Tibial artery (tissue), 4 donors: ENCODE measurements at regions not wholly inside any gene's neighbourhood (a gene's known extent, or its start where the extent isn't known, plus 50 kb on each side); places are given as distances from the start of the nearest gene placed in this dataset.

Experiments used
- DNase-seq, 2 donors: peaks; one replicate each; pipeline ENCODE4 v3.0.0-alpha.2; 2019
- H3K27ac ChIP-seq, 2 donors: fragments of 200-600 bp; sonication (generic) in 1 of 2; 1 replicate in 1 of 2; 2 replicates in 1 of 2; pipeline ENCODE4 v1.5.1; 2018 to 2019; ENCODE audit warnings: mild to moderate bottlenecking in 1 of 2
- H3K27me3 ChIP-seq, 2 donors: fragments of 200-600 bp; sonication (generic) in 1 of 2; one replicate each; pipeline versions ENCODE4 v1.5.1 to v1.6.0; 2016 to 2019
- H3K36me3 ChIP-seq, 3 donors: fragments of 200-600 bp; sonication (generic) in 2 of 3; one replicate each; pipeline ENCODE4 v1.5.1; 2016 to 2019; ENCODE audit warnings: mild to moderate bottlenecking in 2 of 3
- H3K4me1 ChIP-seq, 4 donors: fragments of 200-600 bp; sonication (generic) in 2 of 4; 1 replicate in 3 of 4; 2 replicates in 1 of 4; pipeline ENCODE4 v1.5.1; 2016 to 2019
- H3K4me3 ChIP-seq, 2 donors: fragments of 200-600 bp; sonication (generic) in 1 of 2; 1 replicate in 1 of 2; 2 replicates in 1 of 2; pipeline ENCODE4 v1.5.1; 2018 to 2019; ENCODE audit warnings: mild to moderate bottlenecking in 2 of 2
- H3K9me3 ChIP-seq, 3 donors: fragments of 200-600 bp; sonication (generic) in 1 of 3; one replicate each; pipeline ENCODE4 v1.5.1; 2016 to 2019
- intact Hi-C: fragments of 100-400 bp; cut with DNase I; formaldehyde crosslinking; loops from one replicate; pipeline ENCODE4 v1.15.0; 2023; ENCODE audit warnings: low total_unique reads
- TF ChIP-seq, protein P1 (sequence below), 2 experiments: fragments of 200-600 bp in 1 of 2; fragments of 450-650 bp in 1 of 2; IDR thresholded peaks; one replicate each; pipeline ENCODE4 v1.5.1; 2017 to 2019; ENCODE audit warnings: antibody characterized with exemption in 2 of 2, mild to moderate bottlenecking in 1 of 2, moderate library complexity in 1 of 2

DNA sequence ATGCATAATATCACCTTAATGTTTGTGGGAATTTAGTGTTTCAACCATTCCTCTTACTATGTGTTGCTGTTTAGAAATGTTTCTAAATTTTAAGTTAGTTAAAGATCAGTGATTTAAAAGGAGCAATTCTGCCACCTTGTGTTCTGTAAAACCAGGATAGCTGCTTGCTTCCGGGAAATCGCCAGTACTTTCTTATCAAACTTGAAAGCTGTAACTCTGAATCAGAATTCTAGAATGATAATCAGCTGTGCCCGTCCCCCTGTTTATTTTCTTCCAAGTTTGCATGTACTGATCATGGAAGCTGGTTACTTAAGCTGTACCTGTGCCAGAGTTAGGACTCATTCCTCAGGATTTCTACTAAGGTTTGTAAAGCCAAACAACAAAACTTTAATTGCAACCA, 656.4 kb downstream of the LTN1 start:
- TF ChIP-seq, protein P1, sequence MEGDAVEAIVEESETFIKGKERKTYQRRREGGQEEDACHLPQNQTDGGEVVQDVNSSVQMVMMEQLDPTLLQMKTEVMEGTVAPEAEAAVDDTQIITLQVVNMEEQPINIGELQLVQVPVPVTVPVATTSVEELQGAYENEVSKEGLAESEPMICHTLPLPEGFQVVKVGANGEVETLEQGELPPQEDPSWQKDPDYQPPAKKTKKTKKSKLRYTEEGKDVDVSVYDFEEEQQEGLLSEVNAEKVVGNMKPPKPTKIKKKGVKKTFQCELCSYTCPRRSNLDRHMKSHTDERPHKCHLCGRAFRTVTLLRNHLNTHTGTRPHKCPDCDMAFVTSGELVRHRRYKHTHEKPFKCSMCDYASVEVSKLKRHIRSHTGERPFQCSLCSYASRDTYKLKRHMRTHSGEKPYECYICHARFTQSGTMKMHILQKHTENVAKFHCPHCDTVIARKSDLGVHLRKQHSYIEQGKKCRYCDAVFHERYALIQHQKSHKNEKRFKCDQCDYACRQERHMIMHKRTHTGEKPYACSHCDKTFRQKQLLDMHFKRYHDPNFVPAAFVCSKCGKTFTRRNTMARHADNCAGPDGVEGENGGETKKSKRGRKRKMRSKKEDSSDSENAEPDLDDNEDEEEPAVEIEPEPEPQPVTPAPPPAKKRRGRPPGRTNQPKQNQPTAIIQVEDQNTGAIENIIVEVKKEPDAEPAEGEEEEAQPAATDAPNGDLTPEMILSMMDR (IDR thresholded peaks at IDR 0.05), result peak; percentile 34 to 37
- intact Hi-C loops, result no loop called here
- H3K36me3 ChIP-seq, result no peaks in the 10 kb centered on the region
- H3K4me3 ChIP-seq, result no peak overlapping the region
- H3K27me3 ChIP-seq, result no peaks in the 10 kb centered on the region
- H3K9me3 ChIP-seq, result no peaks in the 10 kb centered on the region
- no peak overlapping the region for H3K27ac ChIP-seq
- H3K4me1 ChIP-seq, result no peaks in the 10 kb centered on the region
- no peak for DNase-seq

DNA sequence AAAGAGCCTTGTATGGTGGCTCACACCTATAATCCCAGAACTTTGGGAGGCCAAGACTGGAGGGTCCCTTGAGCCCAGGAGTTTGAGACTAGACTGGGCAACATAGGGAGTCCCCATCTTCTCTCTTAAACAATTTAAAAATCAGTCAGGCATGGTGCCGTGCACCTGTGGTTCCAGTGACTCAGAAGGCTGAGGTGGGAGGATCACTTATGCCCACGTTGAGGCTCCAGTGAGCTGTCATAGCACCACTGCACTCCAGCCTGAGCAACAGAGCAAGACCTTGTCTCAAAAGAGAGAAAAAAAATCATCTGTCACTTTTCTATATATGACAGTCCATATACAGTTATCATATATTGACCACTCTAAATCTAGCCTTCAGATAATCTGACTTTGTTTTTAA, 658.3 kb downstream of the LTN1 start:
- H3K27me3 ChIP-seq, result no peaks in the 10 kb centered on the region
- no peak for DNase-seq
- no peak overlapping the region for H3K27ac ChIP-seq
- no peaks in the 10 kb centered on the region for H3K9me3 ChIP-seq
- no peaks in the 10 kb centered on the region for H3K4me1 ChIP-seq
- intact Hi-C loops, result no loop called here
- no peaks in the 10 kb centered on the region for H3K36me3 ChIP-seq
- H3K4me3 ChIP-seq, result no peak overlapping the region
- TF ChIP-seq, protein P1 (IDR thresholded peaks at IDR 0.05), result no peak

DNA sequence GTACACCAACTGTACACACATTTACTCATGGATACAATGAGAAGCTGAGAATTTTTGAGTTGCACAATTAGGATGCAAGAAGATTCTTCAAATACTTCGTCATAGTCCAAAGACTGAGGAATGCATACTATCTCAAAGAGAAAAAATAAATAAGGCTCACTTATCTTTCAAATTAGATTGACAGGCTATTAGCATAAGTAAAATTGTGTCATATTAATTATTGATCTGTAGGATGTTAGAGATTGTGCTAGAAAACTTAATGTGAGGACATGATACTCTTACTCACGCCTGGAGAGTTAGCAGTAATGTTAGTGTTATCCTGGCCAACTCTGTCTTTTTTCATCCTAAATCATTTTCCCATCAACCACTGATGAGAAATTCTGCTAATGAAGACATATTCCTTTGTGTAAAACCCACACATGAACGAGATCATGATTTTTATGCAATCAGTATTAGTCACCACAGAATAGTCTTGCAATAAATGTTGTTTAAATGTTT, 659.0 kb downstream of the LTN1 start:
- no peaks in the 10 kb centered on the region for H3K36me3 ChIP-seq
- H3K9me3 ChIP-seq, result no peaks in the 10 kb centered on the region
- TF ChIP-seq, protein P1 (IDR thresholded peaks at IDR 0.05), result no peak
- DNase-seq, result no peak
- H3K4me1 ChIP-seq, result no peaks in the 10 kb centered on the region
- intact Hi-C loops, result no loop called here
- no peak overlapping the region for H3K27ac ChIP-seq
- H3K4me3 ChIP-seq, result no peak overlapping the region
- H3K27me3 ChIP-seq, result no peaks in the 10 kb centered on the region

DNA sequence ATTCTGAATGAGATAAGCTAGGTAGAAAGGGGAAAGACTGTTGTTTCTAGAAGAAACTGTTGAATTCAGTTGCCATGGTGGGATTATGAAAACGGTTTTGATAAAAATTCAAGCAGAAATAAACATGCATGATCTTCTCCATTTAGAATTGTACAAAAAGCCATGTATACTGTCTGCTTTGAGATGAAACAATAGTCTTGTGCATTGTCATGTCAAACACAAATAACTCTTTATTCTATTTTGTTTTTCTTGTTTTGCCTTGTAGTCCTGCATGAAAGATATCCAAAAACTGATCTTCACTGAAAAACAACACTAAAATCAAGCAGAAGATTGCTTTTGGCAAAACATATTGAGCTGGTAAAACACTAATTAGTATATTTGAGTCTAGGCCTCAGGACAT, 659.9 kb downstream of the LTN1 start:
- H3K4me3 ChIP-seq, result no peak overlapping the region
- no peaks in the 10 kb centered on the region for H3K9me3 ChIP-seq
- no peak overlapping the region for H3K27ac ChIP-seq
- intact Hi-C loops, result no loop called here
- DNase-seq, result no peak
- no peaks in the 10 kb centered on the region for H3K27me3 ChIP-seq
- no peaks in the 10 kb centered on the region for H3K36me3 ChIP-seq
- H3K4me1 ChIP-seq, result no peaks in the 10 kb centered on the region
- TF ChIP-seq, protein P1 (IDR thresholded peaks at IDR 0.05), result no peak

DNA sequence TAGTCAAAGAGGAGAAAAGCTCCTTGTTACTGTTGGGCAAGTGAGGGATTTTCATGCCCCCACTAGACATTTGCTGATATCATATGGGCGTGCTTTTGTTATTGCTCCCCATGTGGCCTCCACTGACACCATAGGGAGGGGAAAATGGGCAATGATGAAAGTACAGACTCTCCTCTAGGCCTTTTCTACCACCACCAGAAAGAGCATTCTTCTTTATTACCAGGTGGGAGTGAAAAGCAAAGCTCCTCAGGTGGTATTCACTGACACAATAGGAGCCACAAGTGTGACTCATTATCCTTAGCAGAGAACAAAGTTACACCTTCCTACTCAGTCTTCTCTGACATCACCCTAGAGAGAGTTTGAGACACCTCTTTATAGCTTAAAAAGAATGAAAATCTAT, 667.1 kb downstream of the LTN1 start:
- intact Hi-C loops, result no loop called here
- Histone ChIP-seq H3K36me3 (no peaks in the 10 kb centered on the region), H3K27me3 (no peaks in the 10 kb centered on the region), H3K27ac (no peak overlapping the region), H3K4me1 (no peaks in the 10 kb centered on the region), H3K9me3 (peaks cover 0 to 4% (median 3%) of the 10 kb centered on the region in 3 donors), H3K4me3 (no peak overlapping the region)
- DNase-seq, result no peak
- TF ChIP-seq, protein P1 (IDR thresholded peaks at IDR 0.05), result no peak

DNA sequence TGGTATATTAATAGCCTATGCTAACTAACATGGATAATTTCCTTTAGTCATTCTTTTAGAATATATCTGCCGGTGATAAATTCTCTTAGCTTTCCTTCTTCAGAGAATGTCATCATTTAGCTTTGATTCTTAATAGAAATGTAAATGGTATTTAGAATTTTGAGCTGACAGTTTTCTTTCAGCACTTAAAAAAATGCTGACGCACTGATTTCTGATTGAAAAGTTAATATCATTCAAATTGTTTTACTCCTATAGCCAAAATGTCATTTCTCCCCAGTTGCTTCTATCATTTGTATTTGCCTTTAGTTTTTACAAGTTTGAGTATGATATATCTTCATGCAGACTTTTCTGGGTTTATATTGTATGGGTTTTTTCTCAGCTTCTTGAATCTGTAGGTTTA, 668.0 kb downstream of the LTN1 start:
- TF ChIP-seq, protein P1 (IDR thresholded peaks at IDR 0.05), result no peak
- no peak for DNase-seq
- Histone ChIP-seq H3K4me1 (no peaks in the 10 kb centered on the region), H3K36me3 (no peaks in the 10 kb centered on the region), H3K4me3 (no peak overlapping the region), H3K27ac (no peak overlapping the region), H3K27me3 (no peaks in the 10 kb centered on the region), H3K9me3 (peaks cover 0 to 4% (median 3%) of the 10 kb centered on the region in 3 donors)
- intact Hi-C loops, result no loop called here
